Natural killer cell (primary cell): ENCODE measurements at regions not wholly inside any gene's neighbourhood (a gene's known extent, or its start where the extent isn't known, plus 50 kb on each side); places are given as distances from the start of the nearest gene placed in this dataset.

Experiments
- ATAC-seq, 3 donors: fragments of 150-1000 bp in 2 of 3; fragments of 200-7000 bp in 1 of 3; cut with Tn5 transposase; 1 replicate in 1 of 3; 2 replicates in 2 of 3; pipeline ENCODE4 v1.10.0; 2021; ENCODE audit warnings: mild to moderate bottlenecking in 2 of 3, moderate library complexity in 2 of 3
- DNase-seq, 2 donors: peaks; one replicate each; pipeline versions ENCODE4 v3.0.0 to v3.0.0-alpha.2; 2013 to 2021; ENCODE audit warnings: mixed read lengths in 1 of 2
- H3K27ac ChIP-seq: one replicate; pipeline ENCODE4 v1.5.1; 2013; ENCODE audit warnings: mild to moderate bottlenecking, low read length
- H3K27me3 ChIP-seq: one replicate; pipeline ENCODE4 v1.6.1; 2013; ENCODE audit warnings: low read length; ENCODE audit not compliant: control insufficient read depth, insufficient read depth
- H3K36me3 ChIP-seq: one replicate; pipeline ENCODE4 v1.6.1; 2013; ENCODE audit warnings: low read length; ENCODE audit not compliant: control insufficient read depth, insufficient read depth
- H3K4me1 ChIP-seq: one replicate; pipeline ENCODE4 v1.6.1; 2013; ENCODE audit warnings: low read length; ENCODE audit not compliant: control insufficient read depth, insufficient read depth
- H3K4me3 ChIP-seq: one replicate; pipeline ENCODE4 v1.5.1; 2013; ENCODE audit warnings: low read length
- H3K9me3 ChIP-seq: one replicate; pipeline ENCODE4 v1.6.1; 2013; ENCODE audit warnings: low read length; ENCODE audit not compliant: control insufficient read depth, insufficient read depth
- H3K27ac Mint-ChIP-seq, 2 donors: one replicate each; pipeline ENCODE4 v1.8.0; 2022; ENCODE audit warnings: mild to moderate bottlenecking in 2 of 2, mixed read lengths in 2 of 2, moderate library complexity in 1 of 2
- H3K27me3 Mint-ChIP-seq, 2 donors: one replicate each; pipeline ENCODE4 v1.8.0; 2022; ENCODE audit warnings: low read depth in 2 of 2, mixed read lengths in 2 of 2
- H3K36me3 Mint-ChIP-seq: one replicate; pipeline ENCODE4 v1.8.0; 2022; ENCODE audit warnings: mixed read lengths
- H3K4me1 Mint-ChIP-seq, 2 donors: one replicate each; pipeline ENCODE4 v1.8.0; 2022; ENCODE audit warnings: mixed read lengths in 2 of 2
- H3K4me3 Mint-ChIP-seq: one replicate; pipeline ENCODE4 v1.8.0; 2022; ENCODE audit warnings: mild to moderate bottlenecking, moderate library complexity, mixed read lengths
- H3K9me3 Mint-ChIP-seq, 2 donors: one replicate each; pipeline ENCODE4 v1.8.0; 2022; ENCODE audit warnings: mixed read lengths in 2 of 2
- CTCF ChIP-seq: fragments of 200-600 bp; IDR thresholded peaks from one replicate; pipeline ENCODE4 v1.8.0; 2022; ENCODE audit warnings: antibody characterized with exemption
- WGBS: methylation state at CpG from one replicate; pipeline ENCODE4 v1.1.7; 2013; ENCODE audit warnings: missing lambda C conversion rate; ENCODE audit not compliant: insufficient coverage; 5-methylcytosine and 5-hydroxymethylcytosine counted together
- intact Hi-C: fragments of 100-400 bp; cut with micrococcal nuclease; formaldehyde crosslinking; loops from one replicate; pipeline ENCODE4 v1.14.2; 2022

DNA sequence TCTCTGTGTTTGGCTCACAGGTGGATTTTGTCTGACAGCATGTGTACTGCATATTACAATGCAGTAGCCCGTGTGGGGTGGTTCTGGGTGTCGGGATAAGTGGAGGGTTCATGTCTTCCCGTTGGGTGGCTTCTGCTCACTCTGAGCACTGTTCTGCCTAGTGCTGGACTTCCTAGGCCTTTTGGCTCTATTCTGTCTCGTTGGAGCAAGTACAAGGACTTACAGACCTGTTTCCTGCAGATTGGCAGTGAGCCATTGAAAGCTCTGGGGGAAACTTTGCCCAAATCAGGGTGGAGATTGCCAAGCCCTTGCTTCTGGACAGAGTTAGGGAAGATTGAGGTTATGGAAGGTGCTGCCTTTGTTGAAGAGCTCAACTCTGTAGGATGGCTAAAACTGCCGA lies 91.1 kb upstream of the SLC4A4 start:
- no peak overlapping the region for H3K27ac Mint-ChIP-seq
- H3K36me3 Mint-ChIP-seq, result no peaks in the 10 kb centered on the region
- DNase-seq (no peak), ATAC-seq (no peak)
- Histone ChIP-seq H3K9me3 (no peaks in the 10 kb centered on the region), H3K4me3 (no peak overlapping the region), H3K4me1 (no peaks in the 10 kb centered on the region), H3K27ac (no peak overlapping the region), H3K27me3 (no peaks in the 10 kb centered on the region), H3K36me3 (no peaks in the 10 kb centered on the region)
- peaks cover 0 to 4% of the 10 kb centered on the region in 2 donors for H3K4me1 Mint-ChIP-seq
- no peaks in the 10 kb centered on the region for H3K9me3 Mint-ChIP-seq
- no peak overlapping the region for H3K4me3 Mint-ChIP-seq
- no peaks in the 10 kb centered on the region for H3K27me3 Mint-ChIP-seq
- 95% methylated on average over 5 of the region's 5 CpGs for WGBS
- TF ChIP-seq CTCF, result no peak
- intact Hi-C loops, result no loop called here

- H3K4me1 Mint-ChIP-seq, result peaks cover 7 to 15% of the 10 kb centered on the region in 2 donors
- H3K4me1 ChIP-seq, result no peaks in the 10 kb centered on the region
- no peak overlapping the region for H3K27ac ChIP-seq
- no peak for TF ChIP-seq CTCF
- no peaks in the 10 kb centered on the region for H3K27me3 Mint-ChIP-seq
- H3K36me3 Mint-ChIP-seq, result no peaks in the 10 kb centered on the region
- H3K9me3 ChIP-seq, result no peaks in the 10 kb centered on the region
- H3K27ac Mint-ChIP-seq, result no peak overlapping the region
- WGBS, result 90% methylated on average over 2 of the region's 2 CpGs
- no peaks in the 10 kb centered on the region for H3K36me3 ChIP-seq
- ATAC-seq, result no peak
- intact Hi-C loops, result no loop called here
- H3K9me3 Mint-ChIP-seq, result no peaks in the 10 kb centered on the region
- no peak for DNase-seq
- H3K27me3 ChIP-seq, result no peaks in the 10 kb centered on the region
- H3K4me3 Mint-ChIP-seq, result no peak overlapping the region
- H3K4me3 ChIP-seq, result no peak overlapping the region
Measured at GRCh38 chr4:71251261-71251660, 87.6 kb upstream of the SLC4A4 start.

GRCh38 chr4:71253545-71253944 lies 85.3 kb upstream of the SLC4A4 start:
- no peaks in the 10 kb centered on the region for H3K36me3 ChIP-seq
- ATAC-seq, result no peak
- no peaks in the 10 kb centered on the region for H3K9me3 ChIP-seq
- no peak for DNase-seq
- peaks cover 15 to 18% of the 10 kb centered on the region in 2 donors for H3K4me1 Mint-ChIP-seq
- H3K27me3 Mint-ChIP-seq, result no peaks in the 10 kb centered on the region
- no peak overlapping the region for H3K4me3 ChIP-seq
- intact Hi-C loops, result no loop called here
- no peaks in the 10 kb centered on the region for H3K4me1 ChIP-seq
- peak overlapping the region; percentile 71 for H3K4me3 Mint-ChIP-seq
- no peaks in the 10 kb centered on the region for H3K9me3 Mint-ChIP-seq
- H3K27ac Mint-ChIP-seq, result peak overlapping the region; percentile 16 to 31
- TF ChIP-seq CTCF, result no peak
- WGBS, result 100% methylated on average over 1 of the region's 1 CpG
- no peak overlapping the region for H3K27ac ChIP-seq
- H3K27me3 ChIP-seq, result no peaks in the 10 kb centered on the region
- no peaks in the 10 kb centered on the region for H3K36me3 Mint-ChIP-seq

DNA sequence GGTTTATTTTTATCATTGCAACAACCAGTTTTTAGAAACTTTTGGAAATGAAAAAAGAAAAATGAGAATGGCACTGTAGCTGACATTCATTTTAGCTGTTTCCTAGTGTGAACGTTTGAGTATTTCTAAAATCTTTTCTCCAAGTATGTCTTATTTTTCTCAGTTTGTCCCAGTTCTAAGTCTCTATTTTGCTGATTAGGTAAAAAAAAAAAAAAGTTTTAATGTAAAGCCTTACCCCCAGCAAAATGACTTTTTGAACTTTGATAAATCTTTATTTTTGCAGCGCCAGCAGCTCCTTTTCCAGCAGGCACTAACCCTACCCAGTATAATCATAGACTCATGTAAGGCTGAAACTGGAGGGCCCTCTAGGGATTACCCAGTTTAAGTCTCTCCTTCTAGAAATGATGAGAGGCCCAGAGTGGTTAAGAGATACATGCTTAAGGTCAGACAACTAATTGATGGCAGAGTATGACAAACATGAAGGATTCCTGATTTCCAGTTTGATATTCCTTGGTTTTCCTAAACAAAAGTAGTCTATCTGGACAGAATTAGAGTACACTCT lies 84.3 kb upstream of the SLC4A4 start:
- no peak overlapping the region for H3K4me3 ChIP-seq
- no peaks in the 10 kb centered on the region for H3K36me3 ChIP-seq
- intact Hi-C loops, result no loop called here

More for the DNA sequence above, 84.3 kb upstream of the SLC4A4 start:
- Mint-ChIP-seq H3K27me3 (no peaks in the 10 kb centered on the region), H3K27ac (peak overlapping the region; percentile 16 to 31), H3K36me3 (no peaks in the 10 kb centered on the region), H3K9me3 (no peaks in the 10 kb centered on the region), H3K4me3 (peak overlapping the region; percentile 71), H3K4me1 (peaks cover 20 to 24% of the 10 kb centered on the region in 2 donors)
- Histone ChIP-seq H3K27me3 (no peaks in the 10 kb centered on the region), H3K27ac (no peak overlapping the region), H3K9me3 (no peaks in the 10 kb centered on the region), H3K4me1 (no peaks in the 10 kb centered on the region)
- TF ChIP-seq CTCF, result no peak
- DNase-seq (no peak), ATAC-seq (no peak)
- WGBS, result 100% methylated on average over 1 of the region's 2 CpGs
